ENCODE measurements at regions not wholly inside any gene's neighbourhood (a gene's known extent, or its start where the extent isn't known, plus 50 kb on each side); places are given as distances from the start of the nearest gene placed in this dataset.
A peak's percentile ranks its signal among the peaks of the same experiment; 100 is the strongest.

- no peak for DNase-seq
Observed at GRCh38 chr2:24439971-24440340, 51.1 kb upstream of the NCOA1 start.

GRCh38 chr2:24439280-24439970 is 51.6 kb upstream of the NCOA1 start:
- no peak for DNase-seq

- DNase-seq: no peak
Observed at GRCh38 chr2:24438106-24438505, 52.9 kb upstream of the NCOA1 start.

GRCh38 chr2:24435391-24436316 is 55.4 kb upstream of the NCOA1 start:
- DNase-seq: peak; percentile 92

GRCh38 chr2:24434541-24434940 is 56.5 kb upstream of the NCOA1 start:
- DNase-seq: peak; percentile 77

GRCh38 chr2:24432735-24433134 is 58.3 kb upstream of the NCOA1 start:
- no peak for DNase-seq

GRCh38 chr2:24432121-24432520 is 58.9 kb upstream of the NCOA1 start:
- no peak for DNase-seq

GRCh38 chr2:24429197-24430074 is 61.6 kb upstream of the NCOA1 start:
- no peak for DNase-seq

GRCh38 chr2:24424387-24424786 is 64.1 kb upstream of the ITSN2 start:
- no peak for DNase-seq

GRCh38 chr2:24423095-24423494 is 62.8 kb upstream of the ITSN2 start:
- DNase-seq: no peak

- peak; percentile 66 for DNase-seq
Observed at GRCh38 chr2:24421668-24422067, 61.3 kb upstream of the ITSN2 start.

- no peak for DNase-seq
Observed at GRCh38 chr2:24420373-24420772, 60.0 kb upstream of the ITSN2 start.

- DNase-seq: no peak
Observed at GRCh38 chr2:24418166-24418841, 58.0 kb upstream of the ITSN2 start.

GRCh38 chr2:24412812-24413211 is 52.5 kb upstream of the ITSN2 start:
- no peak for DNase-seq

GRCh38 chr2:24411488-24412151 is 51.3 kb upstream of the ITSN2 start:
- no peak for DNase-seq

GRCh38 chr2:24410976-24411375 is 50.6 kb upstream of the ITSN2 start:
- DNase-seq: no peak

- DNase-seq: peak; percentile 60
Observed at GRCh38 chr2:24409700-24410556, 49.6 kb upstream of the ITSN2 start.

Measured in femur (tissue), 1 donor.